Ovary (tissue), 7 donors: ENCODE measurements at regions not wholly inside any gene's neighbourhood (a gene's known extent, or its start where the extent isn't known, plus 50 kb on each side); places are given as distances from the start of the nearest gene placed in this dataset.

Experiments
- DNase-seq, 5 donors: peaks; one replicate each; pipeline ENCODE4 v3.0.0-alpha.2; 2019 to 2020
- H3K27ac ChIP-seq, 2 donors: fragments of 200-600 bp; one replicate each; pipeline versions ENCODE4 v1.5.1 to v1.8.0; 2019 to 2022
- H3K27me3 ChIP-seq: fragments of 200-600 bp; one replicate; pipeline ENCODE4 v1.8.0; 2022
- H3K36me3 ChIP-seq: fragments of 200-600 bp; sonication (generic); one replicate; pipeline ENCODE4 v1.5.1; 2019
- H3K4me1 ChIP-seq: one replicate; pipeline ENCODE4 v1.8.1; 2013; ENCODE audit warnings: mild to moderate bottlenecking, moderate library complexity; ENCODE audit not compliant: insufficient read depth
- H3K4me3 ChIP-seq: fragments of 200-600 bp; sonication (generic); one replicate; pipeline ENCODE4 v1.5.1; 2017
- H3K9me3 ChIP-seq, 2 donors: fragments of 200-600 bp in 1 of 2; sonication (generic) in 1 of 2; one replicate each; pipeline versions ENCODE4 v1.5.1 to v1.8.1; 2013 to 2019; ENCODE audit warnings: mild to moderate bottlenecking in 1 of 2, moderate library complexity in 1 of 2
- CTCF ChIP-seq, 3 donors: fragments of 450-650 bp in 2 of 3; fragments of 200-600 bp in 1 of 3; IDR thresholded peaks; one replicate each; pipeline versions ENCODE4 v1.5.1 to v1.8.0; 2016 to 2022; ENCODE audit warnings: antibody characterized with exemption in 3 of 3, mild to moderate bottlenecking in 1 of 3
- EP300 ChIP-seq: sonication (generic); formaldehyde crosslinking; IDR thresholded peaks from one replicate; pipeline ENCODE4 v1.6.1; 2017; ENCODE audit warnings: antibody characterized with exemption
- POLR2A ChIP-seq: fragments of 450-650 bp; IDR thresholded peaks from one replicate; pipeline ENCODE4 v1.6.1; 2017; ENCODE audit warnings: antibody characterized with exemption, mild to moderate bottlenecking, moderate library complexity
- WGBS, 3 donors: extraction: QIAGEN DNeasy Blood & Tissue Kit in 1 of 3; methylation state at CpG; one replicate each; pipeline versions ENCODE4 v1.1.5 to v1.1.7; 2013 to 2017; 5-methylcytosine and 5-hydroxymethylcytosine counted together
- intact Hi-C, 4 donors: fragments of 100-400 bp; cut with DNase I; formaldehyde crosslinking; loops; one replicate each; pipeline versions ENCODE4 v1.11.0 to v1.15.1; 2022 to 2023
- donor health status: DM: no; HTN: no; CAD: no; lungs with moderate emphysema.
- donor health status: DM: no; HTN: no; CAD: no.
- donor health status: Bipolar disorder and iron deficiency.
- donor health status: DM: no; HTN: no; CAD: no.
- donor health status: DM: yes; HTN: yes; CAD: no.

GRCh38 chr20:11838076-11838636 is 79.5 kb upstream of the BTBD3 start:
- H3K27me3 ChIP-seq: no peaks in the 10 kb centered on the region
- intact Hi-C loops: no loop called here
- H3K27ac ChIP-seq: no peak overlapping the region
- no peaks in the 10 kb centered on the region for H3K9me3 ChIP-seq
- no peak for TF ChIP-seq CTCF (IDR thresholded peaks at IDR 0.05)
- WGBS, 3 donors: 63 to 70% (median 65%) methylated on average over 4 of the region's 4 CpGs
- H3K4me3 ChIP-seq: no peak overlapping the region
- DNase-seq: no peak
- no peaks in the 10 kb centered on the region for H3K36me3 ChIP-seq
- H3K4me1 ChIP-seq: no peaks in the 10 kb centered on the region

GRCh38 chr20:11841972-11842461 is 75.7 kb upstream of the BTBD3 start:
- intact Hi-C loops: loop anchor here in 1 of 4 donors (10.0 kb wide), 1 partner anchor 57 kb away; no protein-coding TSS in a partner anchor
- Histone ChIP-seq H3K36me3 (no peaks in the 10 kb centered on the region), H3K4me3 (no peak overlapping the region), H3K27ac (no peak overlapping the region), H3K27me3 (no peaks in the 10 kb centered on the region), H3K4me1 (no peaks in the 10 kb centered on the region), H3K9me3 (no peaks in the 10 kb centered on the region)
- 82 to 86% (median 84%) methylated on average over 3 of the region's 3 CpGs for WGBS, 3 donors
- TF ChIP-seq POLR2A (no peak), EP300 (no peak), CTCF (IDR thresholded peaks at IDR 0.05) (no peak)
- no peak for DNase-seq

- Histone ChIP-seq H3K4me1 (peaks cover 2% of the 10 kb centered on the region), H3K36me3 (no peaks in the 10 kb centered on the region), H3K27ac (no peak overlapping the region), H3K9me3 (no peaks in the 10 kb centered on the region), H3K4me3 (no peak overlapping the region), H3K27me3 (no peaks in the 10 kb centered on the region)
- intact Hi-C loops: loop anchor here in 1 of 4 donors (10.0 kb wide), 1 partner anchor 58 kb away; no protein-coding TSS in a partner anchor
- no peak for TF ChIP-seq POLR2A
- DNase-seq: no peak
- 73 to 85% (median 77%) methylated on average over 1 of the region's 1 CpG for WGBS, 3 donors
Measured at GRCh38 chr20:11843289-11843688, 74.4 kb upstream of the BTBD3 start.

GRCh38 chr20:11844691-11845090 is 73.0 kb upstream of the BTBD3 start:
- Histone ChIP-seq H3K27me3 (no peaks in the 10 kb centered on the region), H3K4me3 (no peak overlapping the region), H3K27ac (no peak overlapping the region), H3K9me3 (no peaks in the 10 kb centered on the region), H3K4me1 (peaks cover 2% of the 10 kb centered on the region), H3K36me3 (no peaks in the 10 kb centered on the region)
- TF ChIP-seq POLR2A: no peak
- no peak for TF ChIP-seq CTCF (IDR thresholded peaks at IDR 0.05)
- no peak for TF ChIP-seq EP300
- intact Hi-C loops: loop anchor here in 1 of 4 donors (10.0 kb wide), 1 partner anchor 60 kb away; no protein-coding TSS in a partner anchor
- DNase-seq: no peak

- 29 to 42% (median 35%) methylated on average over 3 of the region's 3 CpGs for WGBS, 3 donors
- no peak for DNase-seq
Measured at GRCh38 chr20:11845340-11845739, 72.4 kb upstream of the BTBD3 start.

More at GRCh38 chr20:11845340-11845739, 72.4 kb upstream of the BTBD3 start:
- no peaks in the 10 kb centered on the region for H3K9me3 ChIP-seq
- H3K27ac ChIP-seq: no peak overlapping the region
- no peak overlapping the region for H3K4me3 ChIP-seq
- intact Hi-C loops: loop anchor here in 1 of 4 donors (10.0 kb wide), 1 partner anchor 61 kb away; no protein-coding TSS in a partner anchor
- H3K36me3 ChIP-seq: no peaks in the 10 kb centered on the region
- no peak for TF ChIP-seq EP300
- TF ChIP-seq POLR2A: no peak
- TF ChIP-seq CTCF (IDR thresholded peaks at IDR 0.05): no peak
- H3K4me1 ChIP-seq: peaks cover 2% of the 10 kb centered on the region
- no peaks in the 10 kb centered on the region for H3K27me3 ChIP-seq
